ENCODE measurements at regions not wholly inside any gene's neighbourhood (a gene's known extent, or its start where the extent isn't known, plus 50 kb on each side); places are given as distances from the start of the nearest gene placed in this dataset.

- TF ChIP-seq CTCF (IDR thresholded peaks at IDR 0.05) (no peak), POLR2AphosphoS5 (IDR thresholded peaks at IDR 0.05) (no peak)
These were observed 191.7 kb upstream of the NDUFV2 start for GRCh38 chr18:8910843-8911242.
